ENCODE measurements at regions not wholly inside any gene's neighbourhood (a gene's known extent, or its start where the extent isn't known, plus 50 kb on each side); places are given as distances from the start of the nearest gene placed in this dataset.

DNA sequence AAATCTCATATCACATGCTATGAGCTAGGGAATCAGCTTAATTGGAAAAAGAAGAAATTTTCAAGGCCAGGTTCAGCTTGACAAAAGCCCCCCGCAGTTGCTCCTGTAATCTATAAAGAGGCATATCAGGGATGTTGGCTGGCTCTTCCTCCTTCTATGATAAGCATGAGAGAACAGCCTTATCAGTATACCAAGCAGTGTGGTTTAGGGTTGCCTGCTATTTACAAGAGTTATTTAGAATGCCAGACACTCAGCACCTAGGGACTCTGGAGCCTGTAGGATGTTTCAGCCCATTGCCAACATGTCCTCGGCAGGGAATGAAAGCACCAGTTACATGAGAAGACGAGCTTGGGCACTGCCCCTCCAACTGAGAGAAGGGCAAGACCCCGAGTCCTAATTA is 89.5 kb upstream of the TMPO start:
- TF ChIP-seq, protein P1, sequence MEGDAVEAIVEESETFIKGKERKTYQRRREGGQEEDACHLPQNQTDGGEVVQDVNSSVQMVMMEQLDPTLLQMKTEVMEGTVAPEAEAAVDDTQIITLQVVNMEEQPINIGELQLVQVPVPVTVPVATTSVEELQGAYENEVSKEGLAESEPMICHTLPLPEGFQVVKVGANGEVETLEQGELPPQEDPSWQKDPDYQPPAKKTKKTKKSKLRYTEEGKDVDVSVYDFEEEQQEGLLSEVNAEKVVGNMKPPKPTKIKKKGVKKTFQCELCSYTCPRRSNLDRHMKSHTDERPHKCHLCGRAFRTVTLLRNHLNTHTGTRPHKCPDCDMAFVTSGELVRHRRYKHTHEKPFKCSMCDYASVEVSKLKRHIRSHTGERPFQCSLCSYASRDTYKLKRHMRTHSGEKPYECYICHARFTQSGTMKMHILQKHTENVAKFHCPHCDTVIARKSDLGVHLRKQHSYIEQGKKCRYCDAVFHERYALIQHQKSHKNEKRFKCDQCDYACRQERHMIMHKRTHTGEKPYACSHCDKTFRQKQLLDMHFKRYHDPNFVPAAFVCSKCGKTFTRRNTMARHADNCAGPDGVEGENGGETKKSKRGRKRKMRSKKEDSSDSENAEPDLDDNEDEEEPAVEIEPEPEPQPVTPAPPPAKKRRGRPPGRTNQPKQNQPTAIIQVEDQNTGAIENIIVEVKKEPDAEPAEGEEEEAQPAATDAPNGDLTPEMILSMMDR (IDR thresholded peaks at IDR 0.05; ENCODE audit: low read length) = no peak
- TF ChIP-seq EZH2phosphoT487 (IDR thresholded peaks at IDR 0.05; ENCODE audit: low read length) = no peak
